ENCODE measurements at regions not wholly inside any gene's neighbourhood (a gene's known extent, or its start where the extent isn't known, plus 50 kb on each side); places are given as distances from the start of the nearest gene placed in this dataset.
"Not testable (repeated sequence)": the region's sequence is repeated elsewhere in the genome, so short reads cannot be mapped to it uniquely, and the experiment has no call there.

DNA sequence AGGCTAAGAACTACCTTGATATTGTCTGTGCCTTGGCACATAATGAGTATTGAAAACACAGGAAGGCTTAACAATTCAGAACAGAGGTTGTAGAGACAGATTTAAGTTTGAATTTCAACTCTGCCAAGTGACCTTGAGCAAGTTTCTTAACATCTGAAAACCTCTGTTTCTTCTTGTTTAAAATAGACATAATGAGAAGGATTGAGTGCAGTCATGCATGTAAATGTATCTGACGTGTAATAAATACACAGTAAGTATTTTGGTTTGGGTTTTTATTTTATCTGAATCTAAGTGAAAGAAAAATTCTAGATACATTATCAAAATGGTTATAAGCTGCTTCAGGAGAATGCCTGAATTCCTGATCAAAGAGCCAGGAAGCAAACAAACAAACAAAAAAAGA lies 111.9 kb downstream of the ANXA5 start:
- TF ChIP-seq, protein P1, sequence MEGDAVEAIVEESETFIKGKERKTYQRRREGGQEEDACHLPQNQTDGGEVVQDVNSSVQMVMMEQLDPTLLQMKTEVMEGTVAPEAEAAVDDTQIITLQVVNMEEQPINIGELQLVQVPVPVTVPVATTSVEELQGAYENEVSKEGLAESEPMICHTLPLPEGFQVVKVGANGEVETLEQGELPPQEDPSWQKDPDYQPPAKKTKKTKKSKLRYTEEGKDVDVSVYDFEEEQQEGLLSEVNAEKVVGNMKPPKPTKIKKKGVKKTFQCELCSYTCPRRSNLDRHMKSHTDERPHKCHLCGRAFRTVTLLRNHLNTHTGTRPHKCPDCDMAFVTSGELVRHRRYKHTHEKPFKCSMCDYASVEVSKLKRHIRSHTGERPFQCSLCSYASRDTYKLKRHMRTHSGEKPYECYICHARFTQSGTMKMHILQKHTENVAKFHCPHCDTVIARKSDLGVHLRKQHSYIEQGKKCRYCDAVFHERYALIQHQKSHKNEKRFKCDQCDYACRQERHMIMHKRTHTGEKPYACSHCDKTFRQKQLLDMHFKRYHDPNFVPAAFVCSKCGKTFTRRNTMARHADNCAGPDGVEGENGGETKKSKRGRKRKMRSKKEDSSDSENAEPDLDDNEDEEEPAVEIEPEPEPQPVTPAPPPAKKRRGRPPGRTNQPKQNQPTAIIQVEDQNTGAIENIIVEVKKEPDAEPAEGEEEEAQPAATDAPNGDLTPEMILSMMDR (IDR thresholded peaks at IDR 0.05; ENCODE audit: low read depth, low read length) = no peak
- no peaks in the 10 kb centered on the region for H3K36me3 ChIP-seq
- H3K27ac ChIP-seq = no peak overlapping the region
- no peak overlapping the region for H3K4me3 ChIP-seq
- no peaks in the 10 kb centered on the region for H3K9me3 ChIP-seq (ENCODE audit: low read depth)
- H3K4me1 ChIP-seq (ENCODE audit: low read depth) = peaks cover 7% of the 10 kb centered on the region
- DNase-seq (ENCODE audit: low read depth in 1 of 2, low spot score in 1 of 2) = no peak
- no peaks in the 10 kb centered on the region for H3K27me3 ChIP-seq

DNA sequence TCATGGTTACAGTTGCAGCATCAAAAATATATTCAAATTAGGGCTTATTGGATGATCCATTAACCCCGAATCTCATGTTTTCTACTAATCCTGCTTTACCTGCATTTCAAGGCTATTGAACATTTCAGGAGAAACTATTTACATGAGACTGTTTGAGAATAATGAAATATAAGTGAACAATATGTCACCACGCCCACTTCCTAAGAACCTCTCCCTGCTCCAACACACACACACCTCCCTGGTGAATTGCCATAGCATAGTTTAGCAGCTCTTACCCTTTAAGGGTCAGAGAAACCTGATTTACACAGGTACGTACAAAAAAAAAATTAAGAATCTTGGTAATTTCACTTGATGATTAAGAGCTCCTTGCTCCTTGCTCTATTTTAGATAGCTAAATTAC lies 113.4 kb downstream of the ANXA5 start:
- Histone ChIP-seq H3K9me3 (ENCODE audit: low read depth) (no peaks in the 10 kb centered on the region), H3K36me3 (no peaks in the 10 kb centered on the region), H3K27ac (no peak overlapping the region), H3K4me1 (ENCODE audit: low read depth) (peaks cover 14% of the 10 kb centered on the region), H3K4me3 (no peak overlapping the region), H3K27me3 (no peaks in the 10 kb centered on the region)
- TF ChIP-seq, protein P1 (IDR thresholded peaks at IDR 0.05; ENCODE audit: low read depth, low read length) = no peak
- no peak for DNase-seq (ENCODE audit: low read depth in 1 of 2, low spot score in 1 of 2)

DNA sequence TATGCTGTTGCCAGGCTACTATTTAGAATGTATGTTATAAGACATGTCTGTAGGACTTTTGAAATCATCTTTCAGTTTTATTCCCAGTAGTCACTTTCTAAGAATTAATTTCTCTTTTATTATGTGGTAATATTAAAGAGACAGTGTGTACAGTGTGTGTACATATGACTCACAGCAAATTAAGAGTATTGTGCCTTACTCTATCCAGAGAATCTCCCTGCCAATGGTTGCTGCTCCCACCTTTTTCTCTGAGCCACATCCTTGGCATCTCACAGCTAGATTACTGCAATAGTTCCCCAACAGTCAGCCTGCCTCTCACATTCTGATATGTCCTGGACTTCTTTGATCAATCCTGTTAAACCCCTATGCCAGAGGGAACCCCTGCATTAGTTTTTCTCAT lies 114.5 kb downstream of the ANXA5 start:
- H3K4me3 ChIP-seq = no peak overlapping the region
- no peak for DNase-seq (ENCODE audit: low read depth in 1 of 2, low spot score in 1 of 2)
- H3K27me3 ChIP-seq = no peaks in the 10 kb centered on the region
- no peaks in the 10 kb centered on the region for H3K36me3 ChIP-seq
- TF ChIP-seq, protein P1 (IDR thresholded peaks at IDR 0.05; ENCODE audit: low read depth, low read length) = no peak
- peaks cover 14% of the 10 kb centered on the region for H3K4me1 ChIP-seq (ENCODE audit: low read depth)
- no peaks in the 10 kb centered on the region for H3K9me3 ChIP-seq (ENCODE audit: low read depth)
- no peak overlapping the region for H3K27ac ChIP-seq

DNA sequence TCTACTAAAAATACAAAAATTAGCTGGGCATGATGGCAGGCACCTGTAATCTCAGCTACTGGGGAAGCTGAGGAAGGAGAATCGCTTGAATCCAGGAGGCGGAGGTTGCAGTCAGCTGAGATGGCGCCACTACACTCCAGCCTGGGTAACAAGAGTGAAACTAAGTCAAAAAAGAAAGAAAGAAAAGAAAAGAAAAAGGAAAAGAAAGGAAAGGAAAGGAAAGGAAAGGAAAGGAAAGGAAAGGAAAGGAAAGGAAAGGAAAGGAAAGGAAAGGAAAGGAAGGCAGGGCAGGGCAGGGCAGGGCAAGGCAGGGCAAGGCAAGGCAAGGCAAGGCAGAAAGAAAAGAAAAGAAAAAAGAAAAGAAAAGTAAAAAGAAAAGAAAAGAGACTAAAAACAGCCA lies 121.4 kb downstream of the ANXA5 start:
- not testable (repeated sequence) for DNase-seq (ENCODE audit: low read depth in 1 of 2, low spot score in 1 of 2)
- H3K4me1 ChIP-seq (ENCODE audit: low read depth) = peaks cover 13% of the 10 kb centered on the region

DNA sequence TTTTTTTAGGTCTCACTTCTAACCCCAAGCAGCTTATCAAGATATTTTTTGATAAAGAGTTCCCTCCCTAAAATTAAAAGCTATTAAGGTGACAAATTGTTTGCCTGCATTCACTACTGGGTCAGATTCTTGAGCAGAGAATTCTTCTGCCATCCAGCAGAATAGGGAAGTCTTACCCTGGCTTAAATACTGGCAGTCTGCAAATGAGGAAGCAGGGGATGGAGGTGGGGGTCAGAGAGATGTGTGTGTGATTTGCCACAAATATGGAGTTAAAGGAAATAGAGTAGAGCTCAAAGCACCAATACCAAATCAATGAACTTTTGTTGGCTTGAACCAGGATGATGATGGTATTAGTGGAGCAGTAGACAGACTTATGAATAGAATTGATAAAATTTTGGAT lies 122.2 kb downstream of the ANXA5 start:
- H3K27ac ChIP-seq = no peak overlapping the region
- no peaks in the 10 kb centered on the region for H3K36me3 ChIP-seq
- peaks cover 5% of the 10 kb centered on the region for H3K4me1 ChIP-seq (ENCODE audit: low read depth)
- H3K4me3 ChIP-seq = no peak overlapping the region
- TF ChIP-seq, protein P1 (IDR thresholded peaks at IDR 0.05; ENCODE audit: low read depth, low read length) = no peak
- H3K27me3 ChIP-seq = no peaks in the 10 kb centered on the region
- DNase-seq (ENCODE audit: low read depth in 1 of 2, low spot score in 1 of 2) = no peak
- no peaks in the 10 kb centered on the region for H3K9me3 ChIP-seq (ENCODE audit: low read depth)

More for the DNA sequence above, 121.4 kb downstream of the ANXA5 start:
- H3K27ac ChIP-seq; H3K36me3 ChIP-seq; H3K4me3 ChIP-seq; H3K27me3 ChIP-seq; H3K9me3 ChIP-seq (ENCODE audit: low read depth): not testable (repeated sequence)

DNA sequence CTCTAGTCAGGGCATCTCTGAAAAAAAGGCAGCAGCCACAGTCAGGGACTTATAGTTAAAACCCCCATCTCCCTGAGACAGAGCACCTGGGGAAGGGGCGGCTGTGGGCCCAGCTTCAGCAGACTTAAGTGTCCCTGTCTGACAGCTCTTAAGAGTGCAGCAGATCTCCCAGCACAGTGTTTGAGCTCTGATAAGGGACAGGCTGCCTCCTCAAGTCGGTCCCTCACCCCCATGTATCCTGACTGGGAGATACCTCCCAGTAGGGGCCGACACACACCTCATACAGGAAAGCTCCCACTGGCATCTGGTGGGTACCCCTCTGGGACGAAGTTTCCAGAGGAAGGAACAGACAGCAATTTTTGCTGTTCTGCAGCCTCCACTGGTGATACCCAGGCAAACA lies 129.0 kb downstream of the ANXA5 start:
- peaks cover 4% of the 10 kb centered on the region for H3K4me1 ChIP-seq (ENCODE audit: low read depth)
- no peaks in the 10 kb centered on the region for H3K36me3 ChIP-seq
- no peak overlapping the region for H3K4me3 ChIP-seq
- H3K27ac ChIP-seq = no peak overlapping the region
- TF ChIP-seq, protein P1 (IDR thresholded peaks at IDR 0.05; ENCODE audit: low read depth, low read length) = no peak
- H3K27me3 ChIP-seq = no peaks in the 10 kb centered on the region
- H3K9me3 ChIP-seq (ENCODE audit: low read depth) = no peaks in the 10 kb centered on the region
- DNase-seq (ENCODE audit: low read depth in 1 of 2, low spot score in 1 of 2) = no peak

All from cardiac muscle cell (in vitro differentiated cells and primary cell).